ENCODE measurements at regions not wholly inside any gene's neighbourhood (a gene's known extent, or its start where the extent isn't known, plus 50 kb on each side); places are given as distances from the start of the nearest gene placed in this dataset.

GRCh38 chr12:28140404-28140803 is 49.9 kb upstream of the CCDC91 start (continued):
- no peak for TF ChIP-seq ZFAT (CRISPR knock-in tag; conservative IDR thresholded peaks at IDR 0.05)
- TF ChIP-seq ZNF780A (CRISPR knock-in tag; IDR thresholded peaks at IDR 0.05): no peak
